ENCODE measurements at regions not wholly inside any gene's neighbourhood (a gene's known extent, or its start where the extent isn't known, plus 50 kb on each side); places are given as distances from the start of the nearest gene placed in this dataset.

- TF ChIP-seq ZBTB4 (CRISPR knock-in tag; IDR thresholded peaks at IDR 0.05) (no peak), SMARCA5 (IDR thresholded peaks at IDR 0.05) (no peak), CREM (IDR thresholded peaks at IDR 0.05; ENCODE audit: low read depth) (no peak), SIN3A (IDR thresholded peaks at IDR 0.05; ENCODE audit: low read depth, low read length) (no peak), PAX8 (IDR thresholded peaks at IDR 0.05) (no peak), ESRRA (IDR thresholded peaks at IDR 0.05; ENCODE audit: low read length) (no peak), ASH2L (IDR thresholded peaks at IDR 0.05; ENCODE audit: borderline replicate concordance, low read depth) (no peak), RELA (IDR thresholded peaks at IDR 0.05; ENCODE audit: borderline replicate concordance, partially characterized antibody) (no peak), MLLT1 (IDR thresholded peaks at IDR 0.05) (no peak), IRF3 (IDR thresholded peaks at IDR 0.05) (no peak)
These were observed 378.3 kb downstream of the EN1 start (continued) for GRCh38 chr2:118469103-118469502.

Data from GM12878 (cell line).